ENCODE measurements at regions not wholly inside any gene's neighbourhood (a gene's known extent, or its start where the extent isn't known, plus 50 kb on each side); places are given as distances from the start of the nearest gene placed in this dataset.

DNA sequence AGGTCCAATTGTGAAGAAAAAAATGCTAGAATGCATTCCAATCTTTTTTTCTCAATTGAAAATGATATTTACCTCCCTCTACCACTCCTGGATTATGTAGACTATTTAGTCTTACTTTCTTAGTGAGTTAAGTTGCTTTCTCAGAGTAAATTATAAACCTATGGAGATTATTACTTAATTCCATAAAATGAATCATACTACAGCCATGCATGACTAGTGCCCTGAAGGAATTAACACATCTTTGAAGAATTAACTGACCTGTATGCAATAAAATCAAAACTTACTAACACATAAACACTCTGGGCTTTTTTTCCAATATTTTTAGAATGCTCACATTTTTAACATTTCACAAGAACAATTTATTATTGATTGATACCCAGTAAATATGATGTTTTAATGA, 379.4 kb upstream of the DACH1 start:
- POLR2A ChIA-PET, result no interaction called here

GRCh38 chr13:72244788-72245187, 377.8 kb upstream of the DACH1 start:
- ChIA-PET POLR2A (no interaction called here), CTCF (no interaction called here)
- no peaks in the 10 kb centered on the region for H3K27me3 ChIP-seq (replicated peaks; ENCODE audit: control insufficient read depth, insufficient read depth, low read length)
- H3K9me3 Mint-ChIP-seq (ENCODE audit: unreplicated experiment), result no peaks in the 10 kb centered on the region
- H3K36me3 Mint-ChIP-seq (ENCODE audit: insufficient read depth, unreplicated experiment), result no peaks in the 10 kb centered on the region
- H3K4me1 ChIP-seq, result no peaks in the 10 kb centered on the region
- H3K4me1 Mint-ChIP-seq (ENCODE audit: low read depth, unreplicated experiment), result no peaks in the 10 kb centered on the region
- H3K27ac Mint-ChIP-seq (ENCODE audit: unreplicated experiment), result no peak overlapping the region
- BruUV-seq (replicated peaks), result no TSS peak
- H3K9me3 ChIP-seq, result no peaks in the 10 kb centered on the region
- H3K4me3 Mint-ChIP-seq (ENCODE audit: unreplicated experiment), result no peak overlapping the region
- intact Hi-C loops (cut with micrococcal nuclease; ENCODE audit: unreplicated experiment), result no loop called here
- H3K36me3 ChIP-seq (ENCODE audit: control insufficient read depth, insufficient read depth, low read length), result no peaks in the 10 kb centered on the region
- peaks cover 2% of the 10 kb centered on the region for H3K27me3 Mint-ChIP-seq (ENCODE audit: insufficient read depth, unreplicated experiment)
- H3K4me3 ChIP-seq (ENCODE audit: low read depth, low read length), result no peak overlapping the region
- DNase-seq, result no peak
- no peak for TF ChIP-seq CTCF (IDR thresholded peaks at IDR 0.05; ENCODE audit: insufficient read depth in 1 of 2, low read depth in 1 of 2, low read length in 1 of 2, severe bottlenecking in 1 of 2, unreplicated experiment in 1 of 2)

More for the DNA sequence above, 379.4 kb upstream of the DACH1 start:
- no peak overlapping the region for H3K4me3 ChIP-seq (ENCODE audit: low read depth, low read length)
- Mint-ChIP-seq H3K27ac (ENCODE audit: unreplicated experiment) (no peak overlapping the region), H3K4me1 (ENCODE audit: low read depth, unreplicated experiment) (no peaks in the 10 kb centered on the region), H3K36me3 (ENCODE audit: insufficient read depth, unreplicated experiment) (no peaks in the 10 kb centered on the region), H3K9me3 (ENCODE audit: unreplicated experiment) (no peaks in the 10 kb centered on the region), H3K27me3 (ENCODE audit: insufficient read depth, unreplicated experiment) (no peaks in the 10 kb centered on the region), H3K4me3 (ENCODE audit: unreplicated experiment) (no peak overlapping the region)
- no peak for TF ChIP-seq CTCF (IDR thresholded peaks at IDR 0.05; ENCODE audit: insufficient read depth in 1 of 2, low read depth in 1 of 2, low read length in 1 of 2, severe bottlenecking in 1 of 2, unreplicated experiment in 1 of 2)
- no peaks in the 10 kb centered on the region for H3K4me1 ChIP-seq
- BruUV-seq (replicated peaks), result no TSS peak
- intact Hi-C loops (cut with micrococcal nuclease; ENCODE audit: unreplicated experiment), result no loop called here
- H3K27me3 ChIP-seq (replicated peaks; ENCODE audit: control insufficient read depth, insufficient read depth, low read length), result no peaks in the 10 kb centered on the region; the same call in 1 of the 2 replicates
- CTCF ChIA-PET, result no interaction called here
- DNase-seq, result no peak
- no peaks in the 10 kb centered on the region for H3K9me3 ChIP-seq
- H3K36me3 ChIP-seq (ENCODE audit: control insufficient read depth, insufficient read depth, low read length), result no peaks in the 10 kb centered on the region

DNA sequence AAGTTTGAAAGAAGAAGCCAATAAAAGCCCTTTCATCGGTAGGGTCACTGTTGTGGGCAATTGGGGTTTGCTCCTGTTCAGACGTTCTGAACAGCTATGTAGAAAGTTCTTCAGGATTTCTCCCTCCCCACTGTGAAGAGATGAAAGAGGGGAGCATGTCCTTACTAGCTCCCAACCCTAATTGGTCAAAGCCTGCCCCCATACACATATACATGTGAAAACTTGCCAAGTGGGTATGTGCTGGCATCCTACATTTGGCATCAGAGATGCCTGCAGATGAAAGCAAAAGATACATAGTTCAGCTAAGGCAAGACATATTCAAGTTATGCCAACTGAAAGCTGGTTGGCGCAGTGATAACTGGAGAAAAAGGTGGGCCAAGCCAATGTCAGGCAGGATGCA, 363.1 kb upstream of the DACH1 start:
- intact Hi-C loops (cut with micrococcal nuclease; ENCODE audit: unreplicated experiment), result no loop called here
- Histone ChIP-seq H3K4me3 (ENCODE audit: low read depth, low read length) (no peak overlapping the region), H3K36me3 (ENCODE audit: control insufficient read depth, insufficient read depth, low read length) (no peaks in the 10 kb centered on the region), H3K9me3 (no peaks in the 10 kb centered on the region), H3K27me3 (replicated peaks; ENCODE audit: control insufficient read depth, insufficient read depth, low read length) (no peaks in the 10 kb centered on the region), H3K4me1 (no peaks in the 10 kb centered on the region)
- Mint-ChIP-seq H3K4me1 (ENCODE audit: low read depth, unreplicated experiment) (no peaks in the 10 kb centered on the region), H3K9me3 (ENCODE audit: unreplicated experiment) (no peaks in the 10 kb centered on the region), H3K4me3 (ENCODE audit: unreplicated experiment) (no peak overlapping the region), H3K36me3 (ENCODE audit: insufficient read depth, unreplicated experiment) (no peaks in the 10 kb centered on the region), H3K27me3 (ENCODE audit: insufficient read depth, unreplicated experiment) (peaks cover 3% of the 10 kb centered on the region), H3K27ac (ENCODE audit: unreplicated experiment) (no peak overlapping the region)
- POLR2A ChIA-PET, result no interaction called here
- no TSS peak for BruUV-seq (replicated peaks)
- CTCF ChIA-PET, result no interaction called here
- no peak for DNase-seq
- TF ChIP-seq CTCF (IDR thresholded peaks at IDR 0.05; ENCODE audit: insufficient read depth in 1 of 2, low read depth in 1 of 2, low read length in 1 of 2, severe bottlenecking in 1 of 2, unreplicated experiment in 1 of 2), result no peak
